Smooth muscle cell (in vitro differentiated cells): ENCODE measurements at regions not wholly inside any gene's neighbourhood (a gene's known extent, or its start where the extent isn't known, plus 50 kb on each side); places are given as distances from the start of the nearest gene placed in this dataset.

Experiments
- DNase-seq: peaks from one replicate; lab custom pipeline; 2025; ENCODE audit not compliant: unreplicated experiment; lab: John Stamatoyannopoulos, UW
- H2AFZ ChIP-seq: fragments of 200-600 bp; sonication (generic); 2 replicates; pipeline ENCODE4 v1.6.0; 2016; ENCODE audit warnings: antibody characterized with exemption, low read depth, mild to moderate bottlenecking
- H3F3A ChIP-seq: fragments of 200-600 bp; sonication (generic); 2 replicates; pipeline ENCODE4 v1.6.0; 2017; ENCODE audit warnings: antibody characterized with exemption, low read depth
- H3K27ac ChIP-seq: fragments of 200-600 bp; sonication (generic); 2 replicates; pipeline ENCODE4 v1.5.1; 2016; ENCODE audit warnings: low read depth, mild to moderate bottlenecking
- H3K27me3 ChIP-seq: fragments of 200-600 bp; sonication (generic); 2 replicates; pipeline ENCODE4 v1.6.1; 2016; ENCODE audit warnings: low read depth, mild to moderate bottlenecking
- H3K36me3 ChIP-seq: fragments of 200-600 bp; sonication (generic); 2 replicates; pipeline ENCODE4 v1.5.1; 2016; ENCODE audit warnings: low read depth
- H3K4me1 ChIP-seq: fragments of 200-600 bp; sonication (generic); 2 replicates; pipeline ENCODE4 v1.5.1; 2016; ENCODE audit warnings: low read depth
- H3K4me2 ChIP-seq: fragments of 200-600 bp; sonication (generic); 2 replicates; pipeline ENCODE4 v1.6.0; 2016; ENCODE audit warnings: mild to moderate bottlenecking
- H3K4me3 ChIP-seq: fragments of 200-600 bp; sonication (generic); 2 replicates; pipeline ENCODE4 v1.5.1; 2016; ENCODE audit warnings: mild to moderate bottlenecking
- H3K79me2 ChIP-seq: fragments of 200-600 bp; sonication (generic); 2 replicates; pipeline ENCODE4 v1.6.0; 2016; ENCODE audit warnings: low read depth, mild to moderate bottlenecking
- H3K9ac ChIP-seq: fragments of 200-600 bp; sonication (generic); 2 replicates; pipeline ENCODE4 v1.6.0; 2016; ENCODE audit warnings: low read depth
- H3K9me3 ChIP-seq: fragments of 200-600 bp; sonication (generic); replicated peaks from 2 replicates; pipeline ENCODE4 v1.5.1; 2016; ENCODE audit warnings: low read depth
- H4K20me1 ChIP-seq: fragments of 200-600 bp; sonication (generic); 2 replicates; pipeline ENCODE4 v1.6.0; 2016; ENCODE audit warnings: low read depth
- WGBS: methylation state at CpG from one replicate; pipeline ENCODE4 v1.1.7; 2016; ENCODE audit warnings: low lambda C conversion rate; 5-methylcytosine and 5-hydroxymethylcytosine counted together
- TF ChIP-seq, protein P1 (sequence below): fragments of 200-600 bp; sonication (generic); IDR thresholded peaks from 2 replicates; pipeline ENCODE4 v1.5.1; 2017; ENCODE audit warnings: borderline replicate concordance, mild to moderate bottlenecking, antibody characterized with exemption; ENCODE audit not compliant: insufficient read depth, poor library complexity, severe bottlenecking

DNA sequence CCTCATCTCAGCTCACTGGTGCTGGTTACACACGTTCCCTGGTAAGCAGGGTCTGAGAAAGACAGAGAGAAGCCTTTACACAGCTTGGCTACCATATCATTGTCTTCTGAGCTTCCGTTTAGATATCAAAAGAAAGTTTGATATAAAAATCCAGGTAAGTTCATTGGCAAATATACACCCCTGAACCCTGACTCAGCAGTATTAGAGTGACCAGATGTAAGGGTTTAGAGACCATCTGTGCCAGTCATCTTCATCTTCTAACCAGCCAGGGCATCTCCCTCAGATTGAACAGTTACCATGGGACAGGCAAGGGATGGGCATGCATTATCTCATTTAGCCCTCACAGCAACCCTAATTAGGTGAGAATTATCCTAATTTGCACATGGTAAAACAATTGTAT lies 232.1 kb downstream of the MED10 start:
- H3K27ac ChIP-seq: no peak overlapping the region
- TF ChIP-seq, protein P1, sequence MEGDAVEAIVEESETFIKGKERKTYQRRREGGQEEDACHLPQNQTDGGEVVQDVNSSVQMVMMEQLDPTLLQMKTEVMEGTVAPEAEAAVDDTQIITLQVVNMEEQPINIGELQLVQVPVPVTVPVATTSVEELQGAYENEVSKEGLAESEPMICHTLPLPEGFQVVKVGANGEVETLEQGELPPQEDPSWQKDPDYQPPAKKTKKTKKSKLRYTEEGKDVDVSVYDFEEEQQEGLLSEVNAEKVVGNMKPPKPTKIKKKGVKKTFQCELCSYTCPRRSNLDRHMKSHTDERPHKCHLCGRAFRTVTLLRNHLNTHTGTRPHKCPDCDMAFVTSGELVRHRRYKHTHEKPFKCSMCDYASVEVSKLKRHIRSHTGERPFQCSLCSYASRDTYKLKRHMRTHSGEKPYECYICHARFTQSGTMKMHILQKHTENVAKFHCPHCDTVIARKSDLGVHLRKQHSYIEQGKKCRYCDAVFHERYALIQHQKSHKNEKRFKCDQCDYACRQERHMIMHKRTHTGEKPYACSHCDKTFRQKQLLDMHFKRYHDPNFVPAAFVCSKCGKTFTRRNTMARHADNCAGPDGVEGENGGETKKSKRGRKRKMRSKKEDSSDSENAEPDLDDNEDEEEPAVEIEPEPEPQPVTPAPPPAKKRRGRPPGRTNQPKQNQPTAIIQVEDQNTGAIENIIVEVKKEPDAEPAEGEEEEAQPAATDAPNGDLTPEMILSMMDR: no peak
- no peaks in the 10 kb centered on the region for H3K9me3 ChIP-seq
- no peaks in the 10 kb centered on the region for H3K36me3 ChIP-seq
- 85% methylated on average over 2 of the region's 2 CpGs for WGBS
- no peaks in the 10 kb centered on the region for H3K79me2 ChIP-seq
- H3K4me2 ChIP-seq: no peak overlapping the region
- H3K4me1 ChIP-seq: no peaks in the 10 kb centered on the region
- H2AFZ ChIP-seq: no peak overlapping the region
- no peak overlapping the region for H3K9ac ChIP-seq
- H3K27me3 ChIP-seq: no peaks in the 10 kb centered on the region
- no peaks in the 10 kb centered on the region for H4K20me1 ChIP-seq
- H3F3A ChIP-seq: no peaks in the 10 kb centered on the region
- no peak overlapping the region for H3K4me3 ChIP-seq
- no peak for DNase-seq

DNA sequence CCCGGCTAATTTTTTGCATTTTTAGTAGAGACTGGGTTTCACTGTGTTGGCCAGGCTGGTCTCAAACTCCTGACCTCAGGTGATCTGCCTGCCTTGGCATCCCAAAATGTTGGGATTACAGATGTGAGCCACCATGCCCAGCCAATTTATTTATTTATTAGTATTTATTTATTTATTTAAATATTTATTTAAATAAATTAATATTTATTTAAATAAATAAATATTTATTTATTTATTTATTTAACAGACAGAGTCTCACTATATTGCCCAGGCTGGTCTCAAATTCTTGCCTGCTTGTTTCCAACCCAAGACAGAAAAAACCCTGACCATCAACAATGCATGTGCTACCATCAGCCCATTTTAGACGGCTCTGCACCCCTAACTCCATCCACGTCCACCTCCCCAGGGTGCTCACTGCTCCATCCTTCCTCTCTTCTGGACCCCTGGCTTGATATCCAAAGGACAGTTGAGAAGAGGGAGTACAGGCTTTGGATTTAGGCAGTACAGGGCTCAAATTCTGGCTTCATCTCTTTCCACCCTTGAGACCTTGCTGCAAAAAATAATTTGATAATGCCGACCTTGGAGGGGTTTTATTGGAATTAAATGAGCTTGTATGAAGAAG lies 232.6 kb downstream of the MED10 start:
- no peak overlapping the region for H3K27ac ChIP-seq
- DNase-seq: no peak
- TF ChIP-seq, protein P1: no peak

DNA sequence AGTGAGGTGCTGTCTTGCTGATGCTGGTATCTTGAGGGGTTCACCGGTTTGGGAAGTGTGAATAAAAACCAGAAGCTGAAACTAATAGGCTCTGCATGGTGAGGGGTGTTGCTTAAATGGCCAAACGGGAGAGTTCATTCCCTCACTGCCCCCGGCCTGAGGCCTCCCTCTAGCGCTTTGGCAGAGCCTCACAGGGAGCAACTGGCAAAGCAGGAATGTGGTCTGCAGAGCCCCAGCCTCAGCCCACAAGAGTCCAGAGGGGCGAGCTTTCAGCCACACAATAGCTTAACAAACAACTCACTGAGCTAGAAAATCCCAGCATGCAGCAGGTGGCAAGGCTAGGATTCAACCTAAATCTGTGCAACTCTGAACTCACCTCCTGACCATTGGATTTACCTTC lies 234.8 kb downstream of the MED10 start:
- no peaks in the 10 kb centered on the region for H3K9me3 ChIP-seq
- 59% methylated on average over 5 of the region's 5 CpGs for WGBS

More for the DNA sequence above, 232.6 kb downstream of the MED10 start:
- Histone ChIP-seq H2AFZ (no peak overlapping the region), H3K9ac (no peak overlapping the region), H3K79me2 (no peaks in the 10 kb centered on the region), H3K4me3 (no peak overlapping the region), H3K4me2 (no peak overlapping the region), H3K36me3 (no peaks in the 10 kb centered on the region), H4K20me1 (no peaks in the 10 kb centered on the region), H3F3A (no peaks in the 10 kb centered on the region), H3K27me3 (no peaks in the 10 kb centered on the region), H3K4me1 (no peaks in the 10 kb centered on the region), H3K9me3 (no peaks in the 10 kb centered on the region)
- 94% methylated on average over 4 of the region's 4 CpGs for WGBS

More for the DNA sequence above, 234.8 kb downstream of the MED10 start:
- H3K36me3 ChIP-seq: no peaks in the 10 kb centered on the region
- H3F3A ChIP-seq: no peaks in the 10 kb centered on the region
- H2AFZ ChIP-seq: no peak overlapping the region
- H3K4me1 ChIP-seq: no peaks in the 10 kb centered on the region
- TF ChIP-seq, protein P1: no peak
- no peaks in the 10 kb centered on the region for H3K27me3 ChIP-seq
- H3K4me3 ChIP-seq: no peak overlapping the region
- no peak for DNase-seq
- H3K27ac ChIP-seq: no peak overlapping the region
- H3K9ac ChIP-seq: no peak overlapping the region
- H3K4me2 ChIP-seq: no peak overlapping the region
- H3K79me2 ChIP-seq: no peaks in the 10 kb centered on the region
- H4K20me1 ChIP-seq: no peaks in the 10 kb centered on the region
